ENCODE measurements at regions not wholly inside any gene's neighbourhood (a gene's known extent, or its start where the extent isn't known, plus 50 kb on each side); places are given as distances from the start of the nearest gene placed in this dataset.

- Histone ChIP-seq H3K27ac (ENCODE audit: low read depth, low read length, severe bottlenecking) (no peak overlapping the region), H3K9me3 (ENCODE audit: control insufficient read depth, low read length) (no peaks in the 10 kb centered on the region), H3K4me1 (ENCODE audit: control insufficient read depth, insufficient read depth, low read length, poor library complexity, severe bottlenecking) (no peaks in the 10 kb centered on the region), H3K36me3 (ENCODE audit: control insufficient read depth, insufficient read depth, low read length) (no peaks in the 10 kb centered on the region), H3K4me3 (ENCODE audit: extremely low read depth, insufficient read depth, low read length, poor library complexity, severe bottlenecking) (no peak overlapping the region)
- WGBS, 2 experiments (ENCODE audit: insufficient coverage in 2 of 2) = 83% methylated on average over 1 of the region's 3 CpGs; no CpG with 5 or more reads in 1 of the 2 experiments
Observed at GRCh38 chr6:164547076-164547475, 762.3 kb downstream of the C6orf118 start.

- no peaks in the 10 kb centered on the region for H3K9me3 ChIP-seq (ENCODE audit: control insufficient read depth, low read length)
- H3K4me1 ChIP-seq (ENCODE audit: control insufficient read depth, insufficient read depth, low read length, poor library complexity, severe bottlenecking) = no peaks in the 10 kb centered on the region
- 80 to 100% methylated on average over 1 to 2 of the region's 2 CpGs for WGBS, 2 experiments (ENCODE audit: insufficient coverage in 2 of 2)
- no peak overlapping the region for H3K27ac ChIP-seq (ENCODE audit: low read depth, low read length, severe bottlenecking)
- no peaks in the 10 kb centered on the region for H3K36me3 ChIP-seq (ENCODE audit: control insufficient read depth, insufficient read depth, low read length)
- no peak overlapping the region for H3K4me3 ChIP-seq (ENCODE audit: extremely low read depth, insufficient read depth, low read length, poor library complexity, severe bottlenecking)
Observed at GRCh38 chr6:164546263-164546662, 763.1 kb downstream of the C6orf118 start.

GRCh38 chr6:164534070-164534766 lies 775.2 kb downstream of the C6orf118 start:
- 92 to 93% methylated on average over 4 to 5 of the region's 10 CpGs for WGBS, 2 experiments (ENCODE audit: insufficient coverage in 2 of 2)
- H3K4me1 ChIP-seq (ENCODE audit: control insufficient read depth, insufficient read depth, low read length, poor library complexity, severe bottlenecking) = no peaks in the 10 kb centered on the region
- H3K36me3 ChIP-seq (ENCODE audit: control insufficient read depth, insufficient read depth, low read length) = no peaks in the 10 kb centered on the region
- H3K27ac ChIP-seq (ENCODE audit: low read depth, low read length, severe bottlenecking) = no peak overlapping the region
- H3K9me3 ChIP-seq (ENCODE audit: control insufficient read depth, low read length) = no peaks in the 10 kb centered on the region
- H3K4me3 ChIP-seq (ENCODE audit: extremely low read depth, insufficient read depth, low read length, poor library complexity, severe bottlenecking) = no peak overlapping the region

- no peaks in the 10 kb centered on the region for H3K36me3 ChIP-seq (ENCODE audit: control insufficient read depth, insufficient read depth, low read length)
- H3K4me3 ChIP-seq (ENCODE audit: extremely low read depth, insufficient read depth, low read length, poor library complexity, severe bottlenecking) = no peak overlapping the region
- no peaks in the 10 kb centered on the region for H3K9me3 ChIP-seq (ENCODE audit: control insufficient read depth, low read length)
- H3K4me1 ChIP-seq (ENCODE audit: control insufficient read depth, insufficient read depth, low read length, poor library complexity, severe bottlenecking) = no peaks in the 10 kb centered on the region
- WGBS, 2 experiments (ENCODE audit: insufficient coverage in 2 of 2) = 58 to 80% methylated on average over 3 to 5 of the region's 5 CpGs
- no peak overlapping the region for H3K27ac ChIP-seq (ENCODE audit: low read depth, low read length, severe bottlenecking)
Observed at GRCh38 chr6:164533045-164533362, 776.4 kb downstream of the C6orf118 start.

- Histone ChIP-seq H3K36me3 (ENCODE audit: control insufficient read depth, insufficient read depth, low read length) (no peaks in the 10 kb centered on the region), H3K9me3 (ENCODE audit: control insufficient read depth, low read length) (no peaks in the 10 kb centered on the region), H3K4me3 (ENCODE audit: extremely low read depth, insufficient read depth, low read length, poor library complexity, severe bottlenecking) (no peak overlapping the region), H3K27ac (ENCODE audit: low read depth, low read length, severe bottlenecking) (no peak overlapping the region), H3K4me1 (ENCODE audit: control insufficient read depth, insufficient read depth, low read length, poor library complexity, severe bottlenecking) (no peaks in the 10 kb centered on the region)
- WGBS, 2 experiments (ENCODE audit: insufficient coverage in 2 of 2) = 86 to 91% methylated on average over 5 of the region's 9 CpGs
Observed at GRCh38 chr6:164532198-164533044, 777.0 kb downstream of the C6orf118 start.

GRCh38 chr6:164531736-164532135 lies 777.7 kb downstream of the C6orf118 start:
- WGBS, 2 experiments (ENCODE audit: insufficient coverage in 2 of 2) = 100% methylated on average over 2 of the region's 3 CpGs
- Histone ChIP-seq H3K9me3 (ENCODE audit: control insufficient read depth, low read length) (peaks cover 5% of the 10 kb centered on the region), H3K4me1 (ENCODE audit: control insufficient read depth, insufficient read depth, low read length, poor library complexity, severe bottlenecking) (no peaks in the 10 kb centered on the region), H3K27ac (ENCODE audit: low read depth, low read length, severe bottlenecking) (no peak overlapping the region), H3K36me3 (ENCODE audit: control insufficient read depth, insufficient read depth, low read length) (no peaks in the 10 kb centered on the region), H3K4me3 (ENCODE audit: extremely low read depth, insufficient read depth, low read length, poor library complexity, severe bottlenecking) (no peak overlapping the region)

- 86 to 87% methylated on average over 3 of the region's 3 CpGs for WGBS, 2 experiments (ENCODE audit: insufficient coverage in 2 of 2)
- Histone ChIP-seq H3K9me3 (ENCODE audit: control insufficient read depth, low read length) (peaks cover 16% of the 10 kb centered on the region), H3K4me3 (ENCODE audit: extremely low read depth, insufficient read depth, low read length, poor library complexity, severe bottlenecking) (no peak overlapping the region), H3K4me1 (ENCODE audit: control insufficient read depth, insufficient read depth, low read length, poor library complexity, severe bottlenecking) (no peaks in the 10 kb centered on the region), H3K36me3 (ENCODE audit: control insufficient read depth, insufficient read depth, low read length) (no peaks in the 10 kb centered on the region), H3K27ac (ENCODE audit: low read depth, low read length, severe bottlenecking) (no peak overlapping the region)
Observed at GRCh38 chr6:164528539-164528938, 780.9 kb downstream of the C6orf118 start.

GRCh38 chr6:164523087-164523654 lies 786.2 kb downstream of the C6orf118 start:
- no peaks in the 10 kb centered on the region for H3K4me1 ChIP-seq (ENCODE audit: control insufficient read depth, insufficient read depth, low read length, poor library complexity, severe bottlenecking)
- WGBS, 2 experiments (ENCODE audit: insufficient coverage in 2 of 2) = no CpG with 5 or more reads among the region's 1 CpG
- H3K36me3 ChIP-seq (ENCODE audit: control insufficient read depth, insufficient read depth, low read length) = no peaks in the 10 kb centered on the region
- H3K27ac ChIP-seq (ENCODE audit: low read depth, low read length, severe bottlenecking) = no peak overlapping the region
- H3K9me3 ChIP-seq (ENCODE audit: control insufficient read depth, low read length) = peaks cover 23% of the 10 kb centered on the region
- no peak overlapping the region for H3K4me3 ChIP-seq (ENCODE audit: extremely low read depth, insufficient read depth, low read length, poor library complexity, severe bottlenecking)

- H3K27ac ChIP-seq (ENCODE audit: low read depth, low read length, severe bottlenecking) = no peak overlapping the region
- 76 to 97% methylated on average over 2 to 4 of the region's 4 CpGs for WGBS, 2 experiments (ENCODE audit: insufficient coverage in 2 of 2)
- peaks cover 9% of the 10 kb centered on the region for H3K9me3 ChIP-seq (ENCODE audit: control insufficient read depth, low read length)
- no peak overlapping the region for H3K4me3 ChIP-seq (ENCODE audit: extremely low read depth, insufficient read depth, low read length, poor library complexity, severe bottlenecking)
- no peaks in the 10 kb centered on the region for H3K36me3 ChIP-seq (ENCODE audit: control insufficient read depth, insufficient read depth, low read length)
- H3K4me1 ChIP-seq (ENCODE audit: control insufficient read depth, insufficient read depth, low read length, poor library complexity, severe bottlenecking) = no peaks in the 10 kb centered on the region
Observed at GRCh38 chr6:164520916-164521315, 788.5 kb downstream of the C6orf118 start.

GRCh38 chr6:164507206-164507940 lies 802.0 kb downstream of the C6orf118 start:
- H3K4me3 ChIP-seq (ENCODE audit: extremely low read depth, insufficient read depth, low read length, poor library complexity, severe bottlenecking) = no peak overlapping the region

More at GRCh38 chr6:164507206-164507940, 802.0 kb downstream of the C6orf118 start:
- H3K36me3 ChIP-seq (ENCODE audit: control insufficient read depth, insufficient read depth, low read length) = no peaks in the 10 kb centered on the region
- WGBS, 2 experiments (ENCODE audit: insufficient coverage in 2 of 2) = 80 to 94% methylated on average over 5 to 6 of the region's 8 CpGs
- H3K27ac ChIP-seq (ENCODE audit: low read depth, low read length, severe bottlenecking) = no peak overlapping the region
- no peaks in the 10 kb centered on the region for H3K4me1 ChIP-seq (ENCODE audit: control insufficient read depth, insufficient read depth, low read length, poor library complexity, severe bottlenecking)
- no peaks in the 10 kb centered on the region for H3K9me3 ChIP-seq (ENCODE audit: control insufficient read depth, low read length)

Data from mesodermal cell (in vitro differentiated cells).